Neural cell (in vitro differentiated cells): ENCODE measurements at regions not wholly inside any gene's neighbourhood (a gene's known extent, or its start where the extent isn't known, plus 50 kb on each side); places are given as distances from the start of the nearest gene placed in this dataset.

Source experiments
- H2AFZ ChIP-seq: fragments of 200-600, 300-800 bp; sonication (generic), shearing (Covaris generic); 2 replicates; pipeline ENCODE4 v1.6.0; 2014; ENCODE audit warnings: low read depth, mild to moderate bottlenecking, antibody characterized with exemption, low read length, moderate library complexity
- H3F3A ChIP-seq: fragments of 200-600 bp; shearing (Covaris generic); 2 replicates; pipeline ENCODE4 v1.6.1; 2016; ENCODE audit warnings: mild to moderate bottlenecking, moderate library complexity, mixed read lengths, antibody characterized with exemption, low read length; ENCODE audit not compliant: insufficient read depth, poor library complexity, severe bottlenecking
- H3K27ac ChIP-seq: fragments of 200-600, 300-800 bp; sonication (generic), shearing (Covaris generic); 2 replicates; pipeline ENCODE4 v1.5.1; 2014; ENCODE audit warnings: mild to moderate bottlenecking, low read length, moderate library complexity
- H3K27me3 ChIP-seq: fragments of 300-800, 200-600 bp; sonication (generic), shearing (Covaris generic); 2 replicates; pipeline ENCODE4 v1.6.0; 2014; ENCODE audit warnings: mild to moderate bottlenecking, low read depth, low read length, moderate library complexity; ENCODE audit not compliant: insufficient read depth
- H3K36me3 ChIP-seq: fragments of 300-800, 200-600 bp; sonication (generic), shearing (Covaris generic); 2 replicates; pipeline ENCODE4 v1.5.1; 2014; ENCODE audit warnings: mild to moderate bottlenecking, antibody characterized with exemption, low read length, moderate library complexity; ENCODE audit not compliant: insufficient read depth
- H3K4me2 ChIP-seq: fragments of 300-800, 200-600 bp; sonication (generic), shearing (Covaris generic); 2 replicates; pipeline ENCODE4 v1.6.0; 2014; ENCODE audit warnings: mild to moderate bottlenecking, low read length
- H3K4me3 ChIP-seq: fragments of 300-800, 200-600 bp; sonication (generic), shearing (Covaris generic); 2 replicates; pipeline ENCODE4 v1.5.1; 2014; ENCODE audit warnings: mild to moderate bottlenecking, low read length, moderate library complexity
- H3K79me2 ChIP-seq: fragments of 200-600 bp; shearing (Covaris generic); replicated peaks from 2 replicates; pipeline ENCODE4 v1.6.0; 2014; ENCODE audit warnings: mild to moderate bottlenecking, low read length, moderate library complexity; ENCODE audit not compliant: insufficient read depth
- H3K9ac ChIP-seq: fragments of 300-800, 200-600 bp; sonication (generic), shearing (Covaris generic); 2 replicates; pipeline ENCODE4 v1.6.1; 2016; ENCODE audit warnings: mild to moderate bottlenecking, low read length, mixed read lengths
- H3K9me2 ChIP-seq: fragments of 200-600 bp; shearing (Covaris generic); 2 replicates; pipeline ENCODE4 v1.6.1; 2016; ENCODE audit warnings: mild to moderate bottlenecking, low read length, mixed read lengths; ENCODE audit not compliant: insufficient read depth
- H3K9me3 ChIP-seq: fragments of 200-600, 300-800 bp; sonication (generic), shearing (Covaris generic); 2 replicates; pipeline ENCODE4 v1.6.1; 2016; ENCODE audit warnings: mild to moderate bottlenecking, mixed run types, low read length, moderate library complexity, mixed read lengths
- H4K20me1 ChIP-seq: fragments of 200-600 bp; shearing (Covaris generic); 2 replicates; pipeline ENCODE4 v1.6.1; 2016; ENCODE audit warnings: mild to moderate bottlenecking, mixed run types; ENCODE audit not compliant: insufficient read depth
- EP300 ChIP-seq: fragments of 450-650 bp; conservative IDR thresholded peaks from 2 replicates; pipeline ENCODE4 v1.6.1; 2014; ENCODE audit warnings: antibody characterized with exemption, mild to moderate bottlenecking, moderate library complexity; ENCODE audit not compliant: poor library complexity, severe bottlenecking
- EZH2 ChIP-seq: fragments of 200-600, 300-800 bp; shearing (Covaris generic), sonication (generic); IDR thresholded peaks from 2 replicates; pipeline ENCODE4 v1.6.1; 2014; ENCODE audit warnings: antibody characterized with exemption, low read length, borderline replicate concordance, mild to moderate bottlenecking; ENCODE audit not compliant: insufficient read depth, poor library complexity, severe bottlenecking
- MXI1 ChIP-seq: fragments of 450-650 bp; conservative IDR thresholded peaks from 2 replicates; pipeline ENCODE4 v1.6.1; 2014; ENCODE audit warnings: antibody characterized with exemption, mild to moderate bottlenecking; ENCODE audit not compliant: poor library complexity, severe bottlenecking
- POLR2AphosphoS5 ChIP-seq: IDR thresholded peaks from 2 replicates; pipeline ENCODE4 v1.6.1; 2012
- RAD21 ChIP-seq: fragments of 450-650 bp; conservative IDR thresholded peaks from 2 replicates; pipeline ENCODE4 v1.6.1; 2014; ENCODE audit warnings: antibody characterized with exemption, mild to moderate bottlenecking, moderate library complexity
- REST ChIP-seq: IDR thresholded peaks from 2 replicates; pipeline ENCODE4 v1.6.1; 2012; ENCODE audit warnings: borderline replicate concordance
- SMC3 ChIP-seq: fragments of 450-650 bp; conservative IDR thresholded peaks from 2 replicates; pipeline ENCODE4 v1.6.1; 2014; ENCODE audit warnings: antibody characterized with exemption, mild to moderate bottlenecking, moderate library complexity; ENCODE audit not compliant: poor library complexity
- TAF1 ChIP-seq: IDR thresholded peaks from 2 replicates; pipeline ENCODE4 v1.6.1; 2012; ENCODE audit warnings: low read depth
- TF ChIP-seq, protein P1 (sequence below): fragments of 450-650 bp; IDR thresholded peaks from 2 replicates; pipeline ENCODE4 v1.5.1; 2014; ENCODE audit warnings: antibody characterized with exemption, mild to moderate bottlenecking, moderate library complexity; ENCODE audit not compliant: poor library complexity, severe bottlenecking

DNA sequence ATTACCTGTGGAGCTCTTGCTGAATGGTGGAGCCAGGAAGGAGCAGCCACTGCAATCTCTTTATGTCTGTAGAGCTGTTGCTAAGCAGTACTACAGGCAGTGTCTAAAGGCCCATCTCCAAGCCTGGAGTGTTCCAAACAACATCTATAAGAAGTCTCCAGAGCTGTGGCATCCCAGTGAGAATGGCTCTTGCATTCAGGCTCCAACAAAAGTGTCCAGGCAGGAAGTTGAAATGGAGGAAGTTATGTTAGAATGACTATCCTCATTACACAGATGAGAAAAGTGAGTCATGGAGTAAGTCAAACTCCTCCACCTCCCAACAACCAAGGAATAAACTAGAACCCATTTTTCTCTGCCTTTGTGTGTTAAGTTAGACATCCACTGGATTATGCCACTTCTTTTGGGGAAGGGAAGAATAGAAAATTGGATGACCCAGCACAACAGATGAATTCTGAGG is 288.5 kb upstream of the STXBP5 start:
- no peak overlapping the region for H3K4me3 ChIP-seq
- H3K9ac ChIP-seq: no peak overlapping the region
- no peaks in the 10 kb centered on the region for H3K9me2 ChIP-seq
- H3F3A ChIP-seq: no peaks in the 10 kb centered on the region
- no peaks in the 10 kb centered on the region for H3K79me2 ChIP-seq
- no peaks in the 10 kb centered on the region for H3K36me3 ChIP-seq
- H3K27me3 ChIP-seq: no peaks in the 10 kb centered on the region
- no peak overlapping the region for H3K27ac ChIP-seq
- no peak overlapping the region for H2AFZ ChIP-seq
- H4K20me1 ChIP-seq: no peaks in the 10 kb centered on the region
- TF ChIP-seq POLR2AphosphoS5: no peak
- TF ChIP-seq EZH2: no peak
- TF ChIP-seq EP300: no peak
- no peak for TF ChIP-seq SMC3
- TF ChIP-seq, protein P1, sequence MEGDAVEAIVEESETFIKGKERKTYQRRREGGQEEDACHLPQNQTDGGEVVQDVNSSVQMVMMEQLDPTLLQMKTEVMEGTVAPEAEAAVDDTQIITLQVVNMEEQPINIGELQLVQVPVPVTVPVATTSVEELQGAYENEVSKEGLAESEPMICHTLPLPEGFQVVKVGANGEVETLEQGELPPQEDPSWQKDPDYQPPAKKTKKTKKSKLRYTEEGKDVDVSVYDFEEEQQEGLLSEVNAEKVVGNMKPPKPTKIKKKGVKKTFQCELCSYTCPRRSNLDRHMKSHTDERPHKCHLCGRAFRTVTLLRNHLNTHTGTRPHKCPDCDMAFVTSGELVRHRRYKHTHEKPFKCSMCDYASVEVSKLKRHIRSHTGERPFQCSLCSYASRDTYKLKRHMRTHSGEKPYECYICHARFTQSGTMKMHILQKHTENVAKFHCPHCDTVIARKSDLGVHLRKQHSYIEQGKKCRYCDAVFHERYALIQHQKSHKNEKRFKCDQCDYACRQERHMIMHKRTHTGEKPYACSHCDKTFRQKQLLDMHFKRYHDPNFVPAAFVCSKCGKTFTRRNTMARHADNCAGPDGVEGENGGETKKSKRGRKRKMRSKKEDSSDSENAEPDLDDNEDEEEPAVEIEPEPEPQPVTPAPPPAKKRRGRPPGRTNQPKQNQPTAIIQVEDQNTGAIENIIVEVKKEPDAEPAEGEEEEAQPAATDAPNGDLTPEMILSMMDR: no peak
- no peak for TF ChIP-seq MXI1
- TF ChIP-seq REST: no peak
- TF ChIP-seq RAD21: no peak
- no peak for TF ChIP-seq TAF1
- H3K4me2 ChIP-seq: no peak overlapping the region
- no peaks in the 10 kb centered on the region for H3K9me3 ChIP-seq

- Histone ChIP-seq H3F3A (no peaks in the 10 kb centered on the region), H3K27ac (no peak overlapping the region), H3K9me3 (no peaks in the 10 kb centered on the region), H3K27me3 (no peaks in the 10 kb centered on the region), H3K4me2 (no peak overlapping the region), H3K4me3 (no peak overlapping the region), H3K79me2 (no peaks in the 10 kb centered on the region), H2AFZ (no peak overlapping the region), H3K9me2 (no peaks in the 10 kb centered on the region), H3K36me3 (no peaks in the 10 kb centered on the region), H3K9ac (no peak overlapping the region), H4K20me1 (no peaks in the 10 kb centered on the region)
- TF ChIP-seq EZH2 (no peak), SMC3 (no peak), POLR2AphosphoS5 (no peak), REST (no peak), MXI1 (no peak), RAD21 (no peak), EP300 (no peak), TAF1 (no peak)
- TF ChIP-seq, protein P1: no peak
Observed at GRCh38 chr6:146916435-146917025, 287.7 kb upstream of the STXBP5 start.
